ENCODE measurements at regions not wholly inside any gene's neighbourhood (a gene's known extent, or its start where the extent isn't known, plus 50 kb on each side); places are given as distances from the start of the nearest gene placed in this dataset.

DNA sequence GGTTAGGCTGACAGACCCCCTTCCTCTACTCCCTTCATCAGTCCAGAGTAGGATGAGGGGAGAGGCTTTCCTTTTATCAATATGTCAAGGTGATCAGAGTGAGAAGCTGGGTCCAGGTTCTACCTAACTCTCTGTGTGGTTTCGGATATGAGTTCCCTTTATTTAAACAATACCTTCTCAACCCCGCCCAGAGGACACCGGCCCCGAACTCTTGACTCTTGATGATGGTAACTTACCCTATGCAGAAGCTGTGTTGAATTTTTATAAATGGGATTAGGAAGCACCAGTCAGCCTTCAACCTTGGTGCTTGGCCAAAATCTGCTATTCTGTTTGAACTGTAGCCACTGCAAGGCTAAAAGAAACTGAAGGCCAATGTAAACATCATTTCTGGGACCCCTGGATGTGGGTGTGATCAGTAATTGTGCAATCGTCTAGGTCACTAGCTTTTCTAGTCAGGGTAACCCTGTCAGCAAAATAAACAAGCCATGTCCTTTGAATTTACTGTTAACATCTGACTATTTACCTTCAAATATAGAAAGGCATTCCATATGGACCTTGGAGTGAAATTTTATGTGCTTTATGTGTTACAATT lies 398.3 kb downstream of the SEC16B start:
- DNase-seq (ENCODE audit: low spot score), result no peak

DNA sequence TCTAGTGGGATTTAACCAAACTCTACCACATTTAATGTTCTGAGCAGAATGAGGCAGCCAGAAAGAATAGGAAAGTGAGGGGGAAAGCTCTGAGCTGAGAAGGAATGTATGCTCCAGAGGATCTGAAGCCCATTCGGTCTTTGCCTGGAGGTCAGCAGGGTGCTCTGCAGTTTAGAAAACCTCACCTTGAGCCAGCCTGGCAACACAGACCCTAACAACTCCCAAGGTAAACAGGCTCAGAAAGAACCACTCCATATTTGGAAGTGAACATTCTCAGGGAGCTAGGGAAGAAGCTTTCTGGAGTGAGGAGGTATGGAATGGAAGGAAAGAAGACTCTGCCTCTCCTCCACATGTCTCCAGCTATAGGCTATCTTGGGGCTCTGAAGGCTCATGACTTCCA lies 398.8 kb downstream of the SEC16B start:
- no peak for DNase-seq (ENCODE audit: low spot score)

DNA sequence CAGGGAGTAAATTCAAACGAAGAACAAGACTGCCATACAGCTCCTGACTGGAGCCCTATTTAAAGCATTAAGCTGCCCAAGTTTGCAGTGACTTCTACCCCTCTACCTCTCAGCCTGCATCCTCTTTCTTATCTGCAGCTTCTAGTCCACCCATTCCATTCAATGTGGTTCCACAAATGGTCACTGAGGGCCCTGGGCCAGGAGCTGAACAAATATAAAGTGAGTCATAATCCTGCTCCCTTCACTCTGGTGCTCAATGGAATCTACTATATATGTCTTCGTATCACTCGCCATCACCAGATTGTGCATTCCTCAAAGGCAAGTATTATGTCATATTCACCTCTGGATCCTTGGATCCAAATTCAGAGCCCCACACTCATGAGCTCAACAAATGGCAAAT lies 398.7 kb downstream of the BRINP2 start:
- no peak for DNase-seq (ENCODE audit: low spot score)

DNA sequence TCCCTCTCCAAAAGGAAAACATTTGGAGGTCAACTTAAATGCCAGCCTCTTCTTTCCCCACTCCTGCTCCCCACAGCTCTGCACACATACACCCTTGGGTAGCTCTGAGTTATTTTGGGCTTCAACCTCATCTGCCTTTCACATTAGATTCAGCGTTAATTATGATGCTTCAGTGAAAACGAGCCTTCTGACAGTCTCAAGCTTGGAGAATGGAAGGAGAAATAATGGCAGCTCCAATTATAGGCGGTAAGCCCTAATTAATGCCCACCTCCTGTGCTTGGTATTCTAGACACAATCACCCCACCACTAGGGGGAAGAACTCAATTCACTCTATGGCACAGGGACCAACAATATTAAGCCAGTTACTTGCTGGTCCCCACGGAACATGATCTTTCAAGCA lies 397.9 kb downstream of the BRINP2 start:
- no peak for DNase-seq (ENCODE audit: low spot score)

DNA sequence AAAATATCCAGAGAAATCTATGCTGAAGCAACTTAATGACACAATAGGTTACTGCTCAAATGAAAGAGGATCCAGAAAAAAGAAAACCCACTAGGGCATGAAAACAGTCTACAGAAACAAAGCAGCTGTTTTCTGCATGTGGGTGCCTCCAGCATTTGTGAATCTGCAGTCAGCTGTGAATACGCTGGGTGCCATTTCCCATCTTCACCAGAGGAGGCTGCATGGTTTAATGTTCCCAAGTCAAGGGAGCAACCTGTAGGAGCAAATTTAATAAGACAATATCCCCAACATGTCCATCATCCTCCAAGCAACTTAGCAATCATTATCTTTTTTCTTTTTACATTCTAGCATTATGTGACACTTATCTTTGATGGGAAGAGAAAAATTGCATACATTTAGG lies 396.6 kb downstream of the BRINP2 start:
- peak; percentile 48 for DNase-seq (ENCODE audit: low spot score)

DNA sequence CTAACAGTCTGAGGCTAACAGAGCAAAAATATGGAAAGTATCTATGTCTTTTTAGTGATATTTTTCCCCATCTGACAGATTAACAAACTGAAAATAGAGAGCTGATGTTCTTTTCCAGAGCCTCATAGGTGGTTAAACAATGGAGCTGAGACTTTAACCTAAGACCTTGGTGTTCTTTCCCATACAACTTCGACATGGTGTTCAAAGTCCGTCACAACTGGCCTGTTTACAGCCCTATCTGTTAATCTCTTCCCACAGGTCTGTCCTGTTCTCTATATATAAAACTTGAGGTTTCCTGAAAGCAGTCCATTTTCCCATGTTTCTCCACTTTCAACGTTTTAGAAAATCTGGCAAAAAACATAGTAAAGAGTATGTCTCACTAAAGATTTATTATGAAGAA lies 395.7 kb downstream of the BRINP2 start:
- DNase-seq (ENCODE audit: low spot score), result no peak

DNA sequence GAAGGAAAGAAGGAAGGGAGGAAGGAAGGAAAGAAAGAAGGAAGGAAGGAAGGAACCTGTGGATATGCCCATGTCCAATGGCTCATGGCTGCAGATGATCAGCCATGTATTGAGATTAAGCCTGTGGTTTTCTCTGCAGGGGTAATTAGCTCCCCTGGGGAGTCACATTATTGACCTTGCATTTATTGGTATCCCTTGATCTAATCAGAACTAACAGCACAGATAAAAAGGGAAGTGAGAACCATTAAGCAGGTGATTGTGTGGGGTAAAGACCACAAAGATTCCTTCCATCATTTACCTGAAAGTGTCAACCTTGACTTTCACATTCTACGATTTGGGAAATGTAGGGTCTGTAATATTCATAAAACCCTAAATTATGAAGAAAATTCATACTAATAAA lies 390.7 kb downstream of the BRINP2 start:
- DNase-seq (ENCODE audit: low spot score), result no peak

DNA sequence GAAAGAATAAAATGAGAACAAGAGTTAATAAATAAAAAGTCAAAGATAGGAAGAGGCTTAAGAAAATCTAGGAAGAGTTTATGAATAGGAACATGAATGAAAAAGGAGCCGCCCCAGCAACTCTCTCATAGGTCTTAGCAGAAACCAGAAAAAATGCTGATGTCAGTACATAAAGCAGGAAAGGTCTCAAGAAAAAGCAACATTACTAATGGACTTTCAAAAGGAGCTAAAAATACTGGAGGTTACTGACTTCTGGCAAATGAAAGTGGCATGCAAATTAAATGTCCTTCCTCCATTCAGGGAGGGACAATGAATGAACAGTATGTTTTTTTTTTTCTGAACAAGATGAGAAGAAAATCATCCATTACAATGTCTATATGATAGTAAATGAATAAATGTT lies 387.6 kb downstream of the BRINP2 start:
- no peak for DNase-seq (ENCODE audit: low spot score)

DNA sequence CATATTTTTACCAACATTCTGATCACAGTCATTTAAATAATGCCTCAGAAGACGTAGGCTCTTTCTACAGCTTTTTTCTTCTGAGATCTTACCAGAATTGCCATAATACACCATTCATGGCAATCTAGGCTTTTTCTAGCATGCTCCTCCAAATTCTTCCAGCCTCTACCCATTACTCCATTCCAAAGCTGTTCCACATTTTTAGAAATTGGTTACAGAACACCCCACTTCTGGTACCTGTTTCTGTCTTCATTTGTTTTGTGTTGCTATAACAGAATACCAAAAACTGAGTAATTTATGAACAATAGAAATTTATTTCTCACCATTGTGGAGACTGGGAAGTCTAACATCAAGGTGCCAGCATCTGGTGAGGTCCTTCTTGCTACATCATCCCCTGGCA lies 385.4 kb downstream of the BRINP2 start:
- DNase-seq (ENCODE audit: low spot score), result no peak

DNA sequence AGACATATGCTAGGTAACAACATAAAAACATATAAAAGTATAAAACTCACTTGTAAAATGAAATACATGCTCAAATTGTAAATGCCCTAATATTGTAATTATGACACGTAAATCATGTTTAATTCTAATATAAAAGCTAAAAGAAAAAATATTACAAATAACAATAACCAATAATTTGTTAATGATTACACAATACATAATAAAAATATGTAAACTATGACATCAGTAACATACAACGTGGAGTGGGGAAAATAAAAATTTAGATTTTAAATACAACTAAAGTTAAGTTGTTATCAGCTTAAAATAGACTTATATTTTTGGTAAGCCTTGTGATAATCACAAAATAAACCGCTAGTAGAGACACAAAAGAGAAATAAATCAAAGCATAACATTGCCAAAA lies 376.4 kb downstream of the BRINP2 start:
- no peak for DNase-seq (ENCODE audit: low spot score)

DNA sequence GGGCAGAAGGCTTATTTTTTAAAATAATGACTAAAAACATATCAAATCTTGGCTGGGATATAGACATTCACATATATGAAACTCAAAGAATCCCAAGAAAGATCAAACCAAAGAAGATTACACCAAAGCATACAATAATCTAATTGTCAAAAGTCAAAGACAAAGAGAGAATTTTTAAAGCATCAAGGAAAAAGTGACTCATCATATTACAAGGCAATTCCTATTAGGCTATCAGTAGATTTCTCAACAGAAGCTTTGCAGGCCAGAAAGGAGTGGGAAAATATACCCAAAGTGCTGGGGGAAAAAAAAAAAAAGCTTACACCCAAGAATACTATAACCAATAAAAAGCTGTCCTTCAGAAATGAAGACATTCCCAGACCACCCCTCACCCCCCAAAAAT lies 375.6 kb downstream of the BRINP2 start:
- DNase-seq (ENCODE audit: low spot score), result no peak

DNA sequence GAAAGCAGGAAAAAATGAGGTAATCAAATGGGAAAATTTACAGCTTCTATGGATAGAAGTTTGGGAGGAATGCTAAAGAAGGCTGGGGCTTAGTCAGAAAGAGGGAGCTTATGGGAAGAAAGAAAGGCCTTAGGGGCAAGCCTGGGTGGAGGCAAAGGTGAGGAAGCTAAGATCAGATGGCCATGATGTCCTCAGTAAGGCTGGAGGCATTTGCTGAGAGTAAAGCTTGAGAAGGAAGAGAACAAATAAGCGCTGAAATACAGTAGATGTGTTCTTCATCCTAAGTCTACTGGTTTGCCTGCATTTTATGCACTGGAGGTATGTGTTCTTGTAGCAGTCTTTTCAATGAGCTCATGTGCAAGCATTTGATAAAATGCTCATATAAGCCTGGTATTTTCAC lies 355.4 kb downstream of the BRINP2 start:
- no peak for DNase-seq (ENCODE audit: low spot score)

DNA sequence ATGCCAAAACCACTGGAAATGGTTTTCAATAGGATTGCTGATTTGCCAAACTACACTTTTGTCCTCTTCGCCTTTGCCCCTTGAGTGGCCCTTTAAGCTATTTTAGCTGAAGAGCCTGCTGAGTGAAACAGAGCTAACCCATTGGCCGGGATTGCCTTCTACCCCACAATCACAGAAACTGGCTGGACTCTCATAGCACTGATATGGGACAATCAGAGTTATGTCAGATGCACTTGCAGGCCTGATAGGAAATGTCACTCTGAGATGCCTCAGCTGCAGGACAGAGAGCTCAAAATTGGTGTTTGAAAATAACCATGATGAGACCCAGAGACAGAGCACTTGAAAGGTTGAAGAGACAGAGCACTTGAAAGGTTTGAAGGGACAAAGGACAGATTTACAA lies 354.4 kb downstream of the BRINP2 start:
- DNase-seq (ENCODE audit: low spot score), result no peak

DNA sequence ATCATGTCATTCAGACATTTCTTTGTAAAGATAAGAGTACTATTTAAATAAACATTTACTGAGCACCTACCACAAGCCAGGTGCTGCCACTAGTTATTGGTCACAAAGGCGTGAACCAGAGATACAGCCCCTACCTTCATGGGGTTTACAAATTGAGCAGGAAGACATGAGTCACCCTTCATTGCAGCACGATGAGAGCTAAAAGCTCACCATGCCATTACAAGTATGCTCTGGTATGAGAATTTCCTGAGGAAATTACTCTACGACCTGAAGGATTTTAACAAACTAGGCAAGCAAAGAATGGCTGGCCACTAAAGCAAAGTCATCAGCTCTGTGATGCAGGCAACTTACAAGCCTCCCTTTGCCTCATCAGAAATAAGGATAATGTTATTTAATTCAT lies 346.8 kb downstream of the BRINP2 start:
- no peak for DNase-seq (ENCODE audit: low spot score)

DNA sequence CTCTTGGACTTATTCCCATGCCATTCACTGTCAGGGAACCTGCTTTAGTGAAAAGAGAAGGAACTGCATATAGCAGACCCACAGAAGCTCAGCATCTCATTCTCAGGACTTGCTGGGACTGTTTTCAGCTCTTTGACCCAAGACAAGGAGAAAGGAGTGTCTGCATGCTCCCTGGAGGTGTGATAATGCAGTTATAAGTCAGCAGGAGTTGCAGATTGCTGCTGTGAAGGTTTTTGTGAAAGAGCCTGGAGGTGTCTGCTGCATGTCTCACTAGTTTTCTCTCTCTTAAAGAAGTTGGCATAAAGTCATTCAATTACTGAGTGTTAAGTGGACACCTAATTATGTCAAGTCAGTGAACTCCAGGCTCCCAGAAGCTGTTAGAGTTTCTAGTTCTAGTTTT lies 343.4 kb downstream of the BRINP2 start:
- no peak for DNase-seq (ENCODE audit: low spot score)

DNA sequence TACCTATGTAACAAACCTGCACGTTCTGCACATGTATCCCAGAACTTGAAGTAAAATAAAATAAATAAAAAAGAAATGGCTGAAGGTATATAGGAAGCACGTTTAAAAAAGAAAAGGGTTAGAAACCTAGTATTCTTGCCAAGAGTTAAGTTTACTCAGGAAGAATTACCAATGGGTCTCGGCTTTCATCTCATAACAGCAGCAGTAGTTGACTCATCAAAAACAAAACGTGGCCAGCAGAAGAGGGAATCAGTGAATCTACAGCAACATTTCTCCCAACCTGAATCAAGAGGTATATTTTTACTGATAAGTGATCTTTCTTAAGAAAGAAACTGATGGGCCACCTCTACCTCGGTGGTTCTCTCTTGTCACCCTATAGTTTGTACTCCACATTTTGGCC lies 340.3 kb downstream of the BRINP2 start:
- no peak for DNase-seq (ENCODE audit: low spot score)

DNA sequence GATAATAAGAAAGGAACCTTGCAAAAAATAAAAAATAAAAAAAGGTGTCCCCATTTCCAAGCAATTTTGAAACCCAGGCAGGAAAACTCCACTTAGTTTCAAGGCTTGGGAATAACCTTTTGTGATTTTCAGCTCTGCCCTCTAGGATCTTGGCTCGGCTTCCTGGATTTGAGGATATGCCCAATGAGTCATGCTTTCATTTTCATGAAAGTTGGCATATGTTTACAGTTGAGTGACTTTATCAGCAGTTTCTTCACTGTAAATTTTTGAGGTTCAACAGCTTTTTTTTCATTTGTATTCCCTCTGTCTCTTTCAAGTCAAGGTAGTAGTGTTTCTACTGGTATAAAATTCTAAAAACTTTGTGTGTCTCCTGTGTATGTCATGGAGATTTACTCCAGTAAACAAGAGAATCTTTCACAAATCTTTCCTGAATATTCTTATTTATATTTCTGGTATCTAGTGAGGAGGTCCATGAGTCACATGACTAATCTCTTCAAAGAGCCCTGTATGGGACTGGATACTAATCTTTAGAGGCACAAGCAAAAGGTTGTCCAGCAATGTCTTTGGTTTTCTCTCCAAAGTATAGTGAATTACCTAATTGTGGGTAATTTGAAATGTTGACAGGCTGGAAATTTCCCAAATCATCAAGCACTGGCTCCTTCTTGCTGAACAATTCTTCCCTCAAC lies 335.3 kb downstream of the BRINP2 start:
- no peak for DNase-seq (ENCODE audit: low spot score)

DNA sequence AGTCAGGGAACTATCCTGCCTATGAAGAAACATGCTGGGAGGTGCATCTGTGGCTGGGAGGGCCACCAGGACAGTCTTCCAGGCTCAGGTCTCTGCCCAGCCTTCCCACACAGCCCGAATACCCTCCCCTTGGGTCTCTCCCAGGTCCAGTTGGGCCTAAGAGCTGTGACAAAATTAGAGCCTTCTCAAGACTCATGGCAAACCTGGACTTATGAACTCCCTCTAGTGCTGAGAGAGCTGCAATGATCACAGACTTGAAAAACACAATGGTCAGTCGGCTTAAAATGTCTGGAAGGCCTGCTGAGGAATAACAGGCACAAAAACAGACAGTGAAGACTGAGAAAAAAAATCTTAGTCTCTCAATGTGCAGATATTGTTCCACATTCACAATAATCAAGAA lies 325.1 kb downstream of the BRINP2 start:
- DNase-seq (ENCODE audit: low spot score), result no peak

DNA sequence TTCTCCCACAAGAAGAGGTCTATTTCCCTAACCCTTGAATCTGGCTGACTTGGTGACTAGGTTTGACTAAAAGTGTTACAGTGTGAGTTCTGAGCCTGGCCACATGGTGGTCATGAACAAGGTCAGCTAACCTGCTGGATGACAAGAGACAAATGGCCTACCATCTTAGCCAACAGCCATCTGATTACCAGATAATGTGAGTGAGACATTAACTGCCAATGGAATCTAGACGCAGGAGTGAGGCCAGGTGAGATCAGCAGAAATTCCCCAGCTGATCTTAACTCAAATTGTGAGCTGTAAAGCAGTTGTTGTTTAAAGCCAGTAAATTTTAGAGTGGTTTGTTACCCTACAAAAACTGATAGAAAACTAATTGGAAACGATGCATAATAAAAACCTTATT lies 320.0 kb downstream of the BRINP2 start:
- DNase-seq (ENCODE audit: low spot score), result no peak

DNA sequence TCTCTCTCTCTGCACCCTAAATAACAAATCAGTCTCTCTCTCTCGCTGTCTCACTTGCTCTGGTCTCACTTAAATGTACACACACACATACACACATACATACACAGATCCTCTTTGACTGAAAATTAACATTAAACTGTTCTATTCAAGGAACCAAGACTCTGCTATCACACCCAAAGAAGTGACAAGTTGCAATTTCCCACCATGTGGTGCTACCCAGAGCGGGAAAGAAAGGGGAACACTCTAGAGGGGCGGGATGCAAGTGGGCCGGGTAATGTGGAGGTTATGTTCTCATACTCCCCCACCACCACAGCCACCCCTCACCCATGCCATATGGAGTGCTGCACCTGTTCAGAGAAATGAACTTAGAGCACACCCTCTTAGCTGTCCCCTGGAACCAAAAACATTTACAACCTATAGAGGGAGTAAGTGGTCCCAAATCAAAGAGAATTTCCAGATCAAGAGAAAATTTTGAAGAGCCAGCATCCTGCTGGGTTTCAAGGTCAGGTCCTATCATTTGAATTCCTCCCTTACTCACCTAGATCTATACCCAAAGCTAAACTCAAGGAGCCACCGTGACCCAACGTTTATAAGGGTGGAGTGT lies 319.4 kb downstream of the BRINP2 start:
- DNase-seq (ENCODE audit: low spot score), result no peak

DNA sequence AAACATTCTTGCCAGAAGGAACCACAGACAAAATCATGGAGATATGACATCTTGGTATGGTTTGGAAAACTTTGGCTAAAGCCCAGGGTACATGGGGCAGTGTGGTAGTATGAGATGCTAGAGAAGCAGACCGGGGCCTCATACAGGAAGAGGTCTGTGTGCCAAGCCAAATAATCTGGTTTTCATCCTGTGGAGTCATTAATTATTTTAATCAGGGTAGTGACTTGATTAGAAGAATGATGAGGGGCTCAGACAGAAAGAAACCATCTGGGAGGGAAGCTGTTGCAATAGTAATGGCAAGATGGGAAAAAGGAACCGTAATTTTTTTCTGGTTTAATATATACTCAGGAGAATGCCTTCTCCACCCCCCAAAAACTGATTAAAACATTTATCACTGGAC lies 318.0 kb downstream of the BRINP2 start:
- no peak for DNase-seq (ENCODE audit: low spot score)

DNA sequence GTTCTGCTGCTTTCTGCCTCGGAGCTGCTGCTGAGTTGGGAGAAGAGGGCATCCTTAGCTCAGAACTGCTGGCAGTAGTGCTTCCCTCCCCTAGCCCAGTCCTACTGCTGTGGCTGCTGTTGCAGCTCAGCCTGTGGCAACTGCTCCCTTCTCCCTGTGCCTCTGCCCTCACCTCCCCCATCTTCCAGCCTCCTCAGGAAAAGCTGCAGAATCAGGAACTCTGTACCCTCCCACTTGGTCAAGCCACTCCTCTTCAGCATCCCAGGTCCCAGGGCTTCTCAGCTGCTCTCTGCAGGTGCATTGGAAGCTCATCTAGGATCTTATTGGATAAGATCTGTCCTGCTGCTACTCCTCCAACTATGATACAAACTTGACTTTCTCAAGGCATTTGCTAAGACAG lies 316.7 kb downstream of the BRINP2 start:
- DNase-seq (ENCODE audit: low spot score), result no peak

DNA sequence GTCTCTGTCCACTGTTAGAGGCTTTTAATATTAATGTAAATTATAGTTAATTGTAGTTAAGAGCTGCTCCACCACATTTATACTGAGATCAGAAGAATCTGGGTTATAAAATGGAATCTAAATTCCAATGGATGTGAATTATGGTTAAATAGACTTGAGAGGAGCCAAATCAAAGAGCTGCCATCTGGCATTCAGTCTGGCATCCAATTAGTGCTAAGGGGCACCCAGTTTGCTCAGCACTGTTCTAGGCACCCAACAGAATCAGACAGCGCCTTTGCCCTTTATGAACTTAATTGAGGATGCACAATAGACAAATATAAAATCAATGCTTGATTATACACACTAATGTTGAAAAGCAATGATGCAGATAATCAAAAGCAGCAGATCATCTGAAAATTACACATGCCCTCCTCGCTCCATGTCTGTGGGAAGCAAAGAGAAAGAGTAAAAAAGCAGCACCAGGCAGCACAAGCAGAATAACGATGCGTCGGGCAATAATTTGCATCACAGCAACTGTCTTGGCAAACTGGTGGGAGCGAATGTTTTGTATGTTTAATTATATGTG lies 310.1 kb downstream of the BRINP2 start:
- DNase-seq (ENCODE audit: low spot score), result no peak

DNA sequence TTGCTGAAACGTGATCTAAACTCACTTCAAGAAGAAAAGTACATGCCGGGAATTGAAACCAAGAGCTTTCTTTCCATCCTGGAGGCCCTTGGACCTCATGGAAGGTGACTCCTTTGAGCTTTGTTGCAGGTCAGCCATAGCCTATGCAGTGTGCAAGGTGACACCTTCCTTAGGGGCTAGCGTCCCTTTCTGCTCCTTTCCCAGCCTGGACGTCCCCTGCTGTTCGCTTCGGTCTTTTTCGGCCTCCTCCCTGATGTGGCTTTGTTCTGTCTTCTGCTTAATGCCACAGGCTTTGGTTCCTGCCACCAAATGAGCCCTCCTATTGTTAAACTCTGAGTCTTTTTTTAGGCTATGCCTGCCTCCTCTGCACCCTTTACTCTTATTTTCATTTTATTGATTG lies 308.8 kb downstream of the BRINP2 start:
- DNase-seq (ENCODE audit: low spot score), result no peak

Measured in D341Med (cell line).